DND-41 (cell line): ENCODE measurements at regions not wholly inside any gene's neighbourhood (a gene's known extent, or its start where the extent isn't known, plus 50 kb on each side); places are given as distances from the start of the nearest gene placed in this dataset.

ENCODE experiments used
- ATAC-seq: fragments of 200-7000 bp; cut with Tn5 transposase; 3 replicates; pipeline ENCODE4 v1.9.1; 2021; ENCODE audit warnings: low read depth; ENCODE audit not compliant: insufficient read depth
- DNase-seq: peaks from one replicate; pipeline ENCODE4 v3.0.0-alpha.2; 2020
- H2AFZ ChIP-seq: 2 replicates; pipeline ENCODE4 v1.6.0; 2012; ENCODE audit warnings: low read depth, low read length
- H3K27ac ChIP-seq: 2 replicates; pipeline ENCODE4 v1.5.1; 2012; ENCODE audit warnings: low read length, inconsistent platforms
- H3K27me3 ChIP-seq: fragments of 200-600 bp; sonication (generic); 2 replicates; pipeline ENCODE4 v1.6.0; 2012; ENCODE audit warnings: low read length, mild to moderate bottlenecking, inconsistent platforms; ENCODE audit not compliant: insufficient read depth, poor library complexity
- H3K36me3 ChIP-seq: 2 replicates; pipeline ENCODE4 v1.5.1; 2012; ENCODE audit warnings: low read length, inconsistent platforms; ENCODE audit not compliant: insufficient read depth
- H3K4me1 ChIP-seq: 2 replicates; pipeline ENCODE4 v1.5.1; 2012; ENCODE audit warnings: mild to moderate bottlenecking, low read length; ENCODE audit not compliant: insufficient read depth
- H3K4me2 ChIP-seq: 2 replicates; pipeline ENCODE4 v1.6.0; 2012; ENCODE audit warnings: mild to moderate bottlenecking, moderate library complexity, low read length, inconsistent platforms; ENCODE audit not compliant: insufficient read depth
- H3K4me3 ChIP-seq, 2 experiments: fragments of 200-600 bp in 1 of 2; shearing (Covaris generic) in 1 of 2; 2 replicates each; pipeline ENCODE4 v1.5.1; 2012 to 2016; ENCODE audit warnings: inconsistent platforms in 2 of 2, low read length in 2 of 2, mild to moderate bottlenecking in 2 of 2, low read depth in 1 of 2, moderate library complexity in 1 of 2
- H3K79me2 ChIP-seq: 2 replicates; pipeline ENCODE4 v1.6.0; 2012; ENCODE audit warnings: low read length, inconsistent platforms; ENCODE audit not compliant: insufficient read depth
- H3K9ac ChIP-seq: 2 replicates; pipeline ENCODE4 v1.6.0; 2012; ENCODE audit warnings: low read depth, mild to moderate bottlenecking, inconsistent platforms, low read length, moderate library complexity
- H3K9me3 ChIP-seq: 2 replicates; pipeline ENCODE4 v1.5.1; 2012; ENCODE audit warnings: low read length, moderate library complexity, mild to moderate bottlenecking, inconsistent platforms; ENCODE audit not compliant: insufficient read depth, severe bottlenecking
- H4K20me1 ChIP-seq: 2 replicates; pipeline ENCODE4 v1.6.0; 2012; ENCODE audit warnings: low read length; ENCODE audit not compliant: insufficient read depth
- EZH2 ChIP-seq: IDR thresholded peaks from 3 replicates; pipeline ENCODE4 v1.6.1; 2012; ENCODE audit warnings: borderline replicate concordance, low read depth, mild to moderate bottlenecking, moderate library complexity, low read length, inconsistent platforms; ENCODE audit not compliant: severe bottlenecking
- TF ChIP-seq, protein P1 (sequence below): IDR thresholded peaks from 2 replicates; pipeline ENCODE4 v1.5.1; 2012; ENCODE audit warnings: borderline replicate concordance, low read length, moderate library complexity, mild to moderate bottlenecking; ENCODE audit not compliant: poor library complexity, severe bottlenecking; ENCODE audit errors: extremely low read depth

DNA sequence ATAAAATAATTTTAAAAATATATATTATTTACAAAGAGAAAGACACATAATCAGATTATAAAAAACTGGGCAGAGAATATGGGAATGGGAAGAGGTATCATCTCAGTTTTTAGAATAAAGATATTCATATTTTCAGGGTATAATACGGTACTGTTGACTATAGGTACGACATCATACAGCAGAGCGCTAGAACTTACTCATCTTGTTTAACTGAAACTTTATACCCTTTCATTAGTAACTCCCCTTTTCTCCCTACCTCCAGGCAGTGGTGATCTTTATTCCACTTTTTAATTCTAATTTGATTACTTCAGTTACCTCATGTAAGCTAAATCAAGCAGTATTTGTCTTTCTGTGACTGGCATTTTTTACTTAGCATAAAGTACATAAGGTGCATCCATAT is 742.1 kb downstream of the MTRR start:
- DNase-seq (no peak), ATAC-seq (no peak)
- no peak overlapping the region for H2AFZ ChIP-seq
- H3K9me3 ChIP-seq = no peaks in the 10 kb centered on the region
- H4K20me1 ChIP-seq = no peaks in the 10 kb centered on the region
- no peak overlapping the region for H3K4me2 ChIP-seq
- no peaks in the 10 kb centered on the region for H3K4me1 ChIP-seq
- no peaks in the 10 kb centered on the region for H3K79me2 ChIP-seq
- TF ChIP-seq EZH2 = no peak
- TF ChIP-seq, protein P1, sequence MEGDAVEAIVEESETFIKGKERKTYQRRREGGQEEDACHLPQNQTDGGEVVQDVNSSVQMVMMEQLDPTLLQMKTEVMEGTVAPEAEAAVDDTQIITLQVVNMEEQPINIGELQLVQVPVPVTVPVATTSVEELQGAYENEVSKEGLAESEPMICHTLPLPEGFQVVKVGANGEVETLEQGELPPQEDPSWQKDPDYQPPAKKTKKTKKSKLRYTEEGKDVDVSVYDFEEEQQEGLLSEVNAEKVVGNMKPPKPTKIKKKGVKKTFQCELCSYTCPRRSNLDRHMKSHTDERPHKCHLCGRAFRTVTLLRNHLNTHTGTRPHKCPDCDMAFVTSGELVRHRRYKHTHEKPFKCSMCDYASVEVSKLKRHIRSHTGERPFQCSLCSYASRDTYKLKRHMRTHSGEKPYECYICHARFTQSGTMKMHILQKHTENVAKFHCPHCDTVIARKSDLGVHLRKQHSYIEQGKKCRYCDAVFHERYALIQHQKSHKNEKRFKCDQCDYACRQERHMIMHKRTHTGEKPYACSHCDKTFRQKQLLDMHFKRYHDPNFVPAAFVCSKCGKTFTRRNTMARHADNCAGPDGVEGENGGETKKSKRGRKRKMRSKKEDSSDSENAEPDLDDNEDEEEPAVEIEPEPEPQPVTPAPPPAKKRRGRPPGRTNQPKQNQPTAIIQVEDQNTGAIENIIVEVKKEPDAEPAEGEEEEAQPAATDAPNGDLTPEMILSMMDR = no peak
- no peak overlapping the region for H3K9ac ChIP-seq
- no peak overlapping the region for H3K4me3 ChIP-seq
- no peak overlapping the region for H3K27ac ChIP-seq
- H3K36me3 ChIP-seq = no peaks in the 10 kb centered on the region
- no peaks in the 10 kb centered on the region for H3K27me3 ChIP-seq

DNA sequence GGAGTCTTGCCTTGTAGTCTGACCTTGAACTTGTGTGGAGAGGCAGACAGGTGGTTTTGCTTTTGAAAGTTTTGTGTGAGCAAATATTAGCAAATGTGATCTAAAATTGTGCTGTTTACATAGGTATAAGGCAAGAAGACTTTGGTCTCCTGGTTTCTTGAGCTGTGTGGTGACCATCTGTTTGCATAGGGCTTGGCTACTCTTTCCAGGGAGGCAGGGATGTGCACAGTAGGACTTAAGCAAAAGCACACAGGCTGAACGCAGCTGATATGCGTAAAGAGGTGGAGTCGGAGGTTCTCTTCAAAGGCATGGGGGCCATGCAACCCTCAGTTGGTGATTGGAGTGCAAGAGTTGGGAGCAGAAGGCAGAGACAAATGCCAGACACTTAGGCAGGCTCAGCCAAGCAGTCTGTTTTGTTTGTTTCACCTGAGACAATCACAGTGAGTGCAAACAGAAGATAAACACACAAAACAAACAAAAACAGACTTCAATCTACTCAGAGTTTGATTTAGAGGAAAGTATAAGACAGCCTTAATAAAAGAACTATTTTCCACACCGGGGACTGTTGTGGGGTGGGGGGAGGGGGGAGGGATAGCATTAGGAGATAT is 744.2 kb downstream of the MTRR start:
- Histone ChIP-seq H3K27ac (no peak overlapping the region), H3K4me3 (no peak overlapping the region), H3K36me3 (no peaks in the 10 kb centered on the region), H2AFZ (peak overlapping the region; percentile 47; the same call in 1 of the 2 replicates), H3K27me3 (no peaks in the 10 kb centered on the region), H3K4me2 (no peak overlapping the region), H3K9me3 (no peaks in the 10 kb centered on the region), H3K4me1 (no peaks in the 10 kb centered on the region), H3K79me2 (no peaks in the 10 kb centered on the region), H3K9ac (no peak overlapping the region), H4K20me1 (no peaks in the 10 kb centered on the region)
- no peak for DNase-seq
- TF ChIP-seq EZH2 = no peak
- TF ChIP-seq, protein P1 = no peak
- no peak for ATAC-seq

DNA sequence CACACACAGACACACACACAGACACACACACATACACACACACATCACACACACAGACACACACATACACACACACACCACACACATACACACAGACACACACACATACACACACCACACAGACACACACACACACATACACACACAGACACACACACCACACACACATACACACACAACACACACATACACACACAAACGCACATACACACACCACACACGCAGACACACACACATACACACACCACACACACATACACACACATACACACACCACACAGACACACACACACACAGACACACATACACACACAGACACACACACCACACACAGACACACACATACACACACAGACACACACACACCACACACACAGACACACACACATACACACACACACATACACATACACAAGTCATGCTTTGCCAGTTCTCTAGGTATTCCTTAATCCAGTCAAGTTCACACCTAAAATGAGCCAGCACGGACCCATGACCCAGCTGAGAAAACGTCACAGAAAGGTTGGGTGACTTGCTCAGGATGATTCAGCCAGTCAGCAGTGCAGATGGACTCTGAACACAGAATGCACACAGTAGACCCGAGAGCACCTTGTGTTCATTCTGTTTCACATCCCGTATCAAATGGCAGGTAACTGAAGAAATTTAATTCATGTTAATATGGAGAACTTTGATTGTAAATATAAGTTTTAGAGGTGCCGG is 746.4 kb downstream of the MTRR start:
- no peaks in the 10 kb centered on the region for H3K79me2 ChIP-seq
- no peak overlapping the region for H3K4me3 ChIP-seq
- no peak overlapping the region for H3K27ac ChIP-seq
- TF ChIP-seq EZH2 = no peak
- TF ChIP-seq, protein P1 = no peak
- H4K20me1 ChIP-seq = no peaks in the 10 kb centered on the region
- no peak overlapping the region for H3K9ac ChIP-seq
- no peak overlapping the region for H2AFZ ChIP-seq
- ATAC-seq = no peak
- H3K9me3 ChIP-seq = no peaks in the 10 kb centered on the region
- no peaks in the 10 kb centered on the region for H3K4me1 ChIP-seq
- no peaks in the 10 kb centered on the region for H3K36me3 ChIP-seq
- H3K27me3 ChIP-seq = no peaks in the 10 kb centered on the region
- H3K4me2 ChIP-seq = no peak overlapping the region
- DNase-seq = no peak
